ENCODE measurements at regions not wholly inside any gene's neighbourhood (a gene's known extent, or its start where the extent isn't known, plus 50 kb on each side); places are given as distances from the start of the nearest gene placed in this dataset.
"Not testable (repeated sequence)": the region's sequence is repeated elsewhere in the genome, so short reads cannot be mapped to it uniquely, and the experiment has no call there.

DNA sequence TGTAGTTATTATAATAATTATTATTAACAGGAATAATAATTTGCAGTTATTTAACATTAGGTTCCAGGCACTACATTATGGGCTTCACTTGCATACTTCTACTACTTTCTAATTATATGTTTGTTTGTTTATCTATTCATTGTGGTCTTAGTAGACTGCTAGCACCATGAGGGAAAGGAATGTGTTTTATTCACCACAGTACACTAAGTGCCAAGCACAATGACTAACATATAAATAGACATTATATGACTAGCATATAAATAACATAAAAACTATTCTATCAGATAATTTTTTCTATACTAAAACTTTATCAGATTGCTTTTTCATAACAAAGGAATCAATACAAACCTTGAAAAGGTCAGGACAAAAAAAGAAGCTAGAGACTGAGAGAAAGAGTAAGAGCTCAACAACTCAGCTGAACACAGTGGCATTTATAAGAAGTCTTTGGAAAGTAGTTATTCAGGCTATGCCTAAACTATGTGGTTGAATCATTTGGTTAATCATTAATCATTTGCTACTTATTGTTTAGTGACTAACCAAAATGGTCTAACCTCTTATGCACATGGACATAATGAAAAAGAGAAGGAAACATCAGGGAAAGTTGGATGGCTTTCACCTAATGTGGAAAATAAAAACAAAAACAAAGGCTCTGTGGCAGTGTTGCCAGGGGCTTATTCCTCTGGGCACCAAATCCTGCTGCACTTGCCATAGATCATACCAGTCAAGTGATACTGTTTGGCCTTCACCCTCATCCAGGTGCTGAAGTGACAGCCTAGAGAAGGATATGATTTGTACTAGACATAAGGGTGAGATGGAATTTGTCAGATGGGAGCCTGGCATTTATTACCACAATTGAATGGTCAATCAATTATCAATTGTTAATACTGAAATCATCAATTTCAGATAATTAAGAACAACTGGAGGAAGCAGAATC is 174.9 kb downstream of the ETAA1 start:
- DNase-seq, result no peak

DNA sequence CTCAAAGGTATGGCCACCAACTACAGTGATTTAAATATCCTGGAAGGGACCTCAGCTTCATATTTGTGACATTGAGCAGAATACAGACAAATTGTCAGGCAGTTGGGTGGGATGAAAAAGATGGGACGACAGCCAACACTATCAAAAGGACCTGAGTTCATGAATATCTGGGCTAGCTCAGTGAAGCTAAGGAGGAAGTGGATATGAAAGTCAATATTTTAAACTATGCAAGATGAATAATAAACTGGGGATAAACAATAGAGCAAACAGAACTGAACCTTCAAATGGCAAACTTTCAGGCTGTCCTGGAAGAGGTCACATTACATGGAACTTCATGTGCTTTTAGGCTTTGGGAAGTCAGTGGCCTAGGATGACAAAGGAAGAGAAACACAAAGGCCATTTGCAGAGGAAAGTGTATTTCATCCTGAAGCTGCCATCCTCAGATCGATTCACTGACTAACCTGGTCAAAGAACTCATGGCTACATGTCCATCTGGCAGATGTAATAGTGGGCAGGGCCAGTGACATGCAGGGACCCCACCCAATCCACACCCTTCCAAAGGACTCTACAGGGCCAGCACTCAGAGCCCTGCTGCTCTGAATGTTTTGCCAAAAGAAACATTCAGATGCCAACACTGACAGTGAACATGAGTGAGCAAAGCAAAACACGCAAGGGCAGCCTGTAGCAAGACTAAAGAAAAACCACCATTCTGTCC is 175.7 kb downstream of the ETAA1 start:
- no peak for DNase-seq

DNA sequence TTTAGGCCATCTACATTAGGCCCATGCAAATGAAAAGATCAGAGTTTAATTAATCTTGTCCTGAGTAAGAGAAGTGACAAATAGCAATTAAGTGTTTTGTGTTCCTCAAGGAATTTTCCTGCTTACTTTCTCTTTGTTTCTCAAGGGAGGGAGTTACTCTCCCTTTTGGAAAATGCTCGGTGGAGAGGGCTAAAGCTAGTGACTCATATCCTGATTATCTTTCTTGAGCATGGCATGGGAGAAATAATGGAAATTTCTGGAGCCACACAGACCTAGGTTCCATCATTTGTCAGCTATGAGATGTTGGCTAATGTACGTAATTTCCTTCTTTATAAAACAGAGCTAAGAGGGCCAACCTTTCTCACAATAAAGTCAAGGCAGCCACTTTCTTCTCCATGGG is 177.1 kb downstream of the ETAA1 start:
- DNase-seq, result no peak

DNA sequence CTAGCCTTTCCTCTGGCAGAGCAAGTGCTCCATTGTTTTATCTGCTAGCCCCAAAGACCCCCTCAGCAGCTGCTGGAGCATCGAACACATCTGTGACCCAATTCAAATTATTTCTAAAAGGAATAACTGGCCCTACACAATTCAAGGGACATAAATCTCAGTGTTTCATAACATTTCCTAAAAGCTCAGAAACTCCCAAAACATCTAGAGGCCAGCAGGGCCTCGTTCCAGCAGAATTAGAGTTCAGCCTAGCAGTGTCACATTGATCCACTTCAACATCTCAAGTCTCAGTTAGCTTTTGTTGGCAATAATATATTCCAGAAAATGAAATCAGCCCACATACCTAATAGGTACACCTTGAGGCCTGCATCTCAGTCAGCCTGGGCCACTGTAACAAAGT is 179.1 kb downstream of the ETAA1 start:
- no peak for DNase-seq

DNA sequence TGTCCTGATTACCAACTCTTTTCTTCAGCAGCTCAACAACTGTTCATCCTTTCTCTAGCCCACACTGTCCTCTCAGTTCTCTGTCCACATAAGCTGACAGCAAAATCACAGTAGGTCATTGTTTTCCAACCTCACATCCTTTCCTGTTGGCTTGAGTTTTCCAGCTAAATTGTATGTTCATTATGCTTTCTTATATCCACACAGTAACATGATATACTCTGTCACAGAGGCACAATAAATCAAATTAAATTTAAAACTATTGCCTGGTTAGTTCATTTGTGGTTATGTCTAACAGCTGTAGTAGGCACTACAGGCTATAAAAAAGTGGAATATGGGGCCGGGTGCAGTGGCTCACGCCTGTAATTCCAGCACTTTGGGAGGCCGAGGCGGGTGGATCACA is 179.9 kb downstream of the ETAA1 start:
- no peak for DNase-seq

DNA sequence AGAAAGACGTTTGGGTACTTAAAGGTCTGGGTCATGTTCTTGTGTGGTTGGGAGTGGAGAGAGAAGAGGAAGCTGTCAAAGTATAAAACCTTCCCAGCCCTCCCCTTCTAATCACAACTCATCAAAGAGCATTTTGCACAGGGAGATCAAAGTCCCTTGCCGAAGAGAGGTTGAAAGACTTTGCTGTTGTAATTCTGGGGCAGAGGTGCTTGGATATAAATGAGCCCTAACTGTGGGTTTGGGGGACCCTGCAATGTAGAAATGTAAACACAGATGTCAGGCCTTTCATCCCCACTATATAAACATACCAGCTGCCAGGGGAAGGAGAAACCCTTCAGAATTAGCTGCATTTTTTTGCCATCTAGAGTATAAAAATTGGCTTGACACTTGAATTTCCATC is 182.1 kb downstream of the ETAA1 start:
- no peak for DNase-seq

DNA sequence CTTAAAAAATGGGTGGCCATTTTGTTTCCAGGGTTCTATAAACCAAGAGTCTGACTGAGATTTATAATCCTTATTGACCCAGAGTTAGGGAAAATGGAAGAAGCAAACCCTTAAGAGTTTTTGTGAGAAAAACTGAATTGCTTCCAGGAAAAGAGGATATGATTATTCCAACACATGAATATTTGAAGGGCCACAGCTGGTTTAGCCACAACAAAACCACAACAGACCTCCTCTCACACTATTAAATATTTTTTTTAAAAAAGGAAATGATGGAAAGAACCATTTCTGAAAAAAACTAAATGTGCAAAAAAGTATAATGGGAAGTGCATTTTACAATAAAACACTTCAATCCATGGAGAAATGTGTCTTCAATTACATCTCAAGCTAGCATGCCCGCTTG is 182.7 kb downstream of the ETAA1 start:
- DNase-seq, result no peak

DNA sequence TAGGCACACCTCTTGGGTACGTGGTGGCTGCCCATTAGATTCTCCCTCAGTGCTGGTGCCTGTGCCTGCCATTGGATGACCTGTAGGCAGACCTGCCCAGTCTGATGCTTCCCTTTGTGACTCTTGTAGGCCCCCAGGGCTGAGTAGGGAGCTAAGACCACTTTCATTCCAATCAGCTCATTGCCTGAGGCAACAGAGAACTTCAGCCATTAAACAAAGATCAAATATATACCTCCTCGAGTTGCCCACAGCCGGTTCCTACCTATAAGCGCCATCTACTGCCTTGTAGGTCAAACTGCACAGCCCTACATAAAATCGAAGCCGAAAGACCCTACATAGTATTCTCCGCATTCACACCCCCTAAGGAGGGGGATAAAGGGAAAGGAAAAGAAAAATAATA is 184.6 kb downstream of the ETAA1 start:
- DNase-seq, result no peak

DNA sequence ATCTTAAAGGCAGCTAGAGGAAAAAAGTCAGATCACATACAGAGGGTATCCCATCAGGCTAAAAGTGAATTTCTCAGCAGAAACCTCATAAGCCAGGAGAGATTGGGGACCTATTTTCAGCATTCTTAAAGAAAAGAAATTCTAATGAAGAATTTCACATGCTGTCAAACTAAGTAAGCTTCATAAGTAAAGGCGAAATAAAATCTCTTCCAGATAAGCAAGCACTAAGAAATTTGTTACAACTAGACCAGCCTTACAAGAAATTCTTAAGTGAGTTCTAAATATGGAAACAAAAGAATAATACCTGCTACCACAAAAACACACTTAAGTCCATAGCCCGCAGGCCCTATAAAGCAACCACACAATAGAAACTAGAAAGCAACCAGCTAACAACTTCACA is 186.1 kb downstream of the ETAA1 start:
- DNase-seq, result no peak

DNA sequence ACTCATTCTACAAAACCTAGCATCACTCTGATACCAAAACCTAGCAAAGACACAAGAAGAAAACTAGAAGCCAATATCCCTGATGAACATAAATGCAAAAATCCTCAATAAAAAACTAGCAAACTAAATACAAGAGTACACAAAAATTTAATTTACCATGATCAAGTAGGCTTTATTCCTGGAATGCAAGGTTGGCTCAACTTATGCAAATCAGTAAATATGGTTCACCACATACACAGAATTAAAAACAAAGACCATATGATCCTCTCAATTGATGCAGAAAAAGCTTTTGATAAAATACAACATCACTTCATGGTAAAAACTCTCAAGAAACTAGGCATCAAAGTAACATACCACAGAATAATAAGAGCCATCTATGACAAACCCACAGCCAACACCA is 188.3 kb downstream of the ETAA1 start:
- DNase-seq, result no peak

DNA sequence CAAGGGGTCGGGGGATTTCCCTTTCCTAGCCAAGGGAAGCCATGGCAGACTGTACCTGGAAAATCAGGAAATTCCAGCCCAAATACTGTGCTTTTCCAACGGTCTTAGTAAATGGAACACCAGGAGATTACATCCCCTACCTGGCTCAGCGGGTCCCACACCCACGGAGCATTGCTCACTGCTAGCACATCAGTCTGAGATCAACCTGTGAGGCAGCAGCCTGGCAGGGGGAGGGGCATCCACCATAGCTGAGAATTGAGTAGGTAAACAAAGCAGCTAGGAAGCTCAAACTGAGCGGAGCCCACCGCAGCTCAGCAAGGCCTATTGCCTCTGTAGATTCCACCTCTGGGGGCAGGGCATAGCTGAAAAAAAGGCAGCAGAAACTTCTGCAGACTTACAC is 192.0 kb downstream of the ETAA1 start:
- DNase-seq, result not testable (repeated sequence)

DNA sequence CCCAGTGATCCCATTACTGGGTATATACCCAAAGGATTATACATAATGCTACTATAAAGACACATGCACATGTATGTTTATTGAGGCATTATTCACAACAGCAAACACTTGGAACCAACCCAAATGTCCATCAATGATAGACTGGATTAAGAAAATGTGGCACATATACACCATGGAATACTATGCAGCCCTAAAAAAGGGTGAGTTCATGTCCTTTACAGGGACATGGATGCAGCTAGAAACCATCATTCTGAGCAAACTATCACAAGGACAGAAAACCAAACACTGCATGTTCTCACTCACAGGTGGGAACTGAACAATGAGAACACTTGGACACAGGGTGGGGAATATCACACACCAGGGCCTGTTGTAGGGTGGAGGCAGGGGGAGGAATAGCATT is 197.4 kb downstream of the ETAA1 start:
- not testable (repeated sequence) for DNase-seq

DNA sequence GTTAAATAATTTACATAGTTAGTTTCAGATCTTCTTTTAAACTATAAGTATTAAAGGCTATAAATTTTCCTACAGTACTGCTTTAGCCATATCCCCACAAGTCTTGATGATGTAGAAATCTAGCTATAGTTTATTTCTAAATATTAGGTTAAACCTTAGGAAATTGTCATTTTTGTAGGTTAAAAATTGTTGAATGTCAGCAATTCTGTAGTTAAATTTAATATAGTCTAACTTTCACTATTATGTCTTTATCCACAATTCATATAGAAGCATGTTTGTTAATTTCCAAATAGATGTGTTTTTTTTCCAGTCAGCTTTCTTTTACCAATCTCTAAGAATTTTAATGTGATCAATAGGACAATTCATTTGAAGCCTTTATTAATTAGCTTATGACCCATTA is 199.7 kb downstream of the ETAA1 start:
- DNase-seq, result no peak

DNA sequence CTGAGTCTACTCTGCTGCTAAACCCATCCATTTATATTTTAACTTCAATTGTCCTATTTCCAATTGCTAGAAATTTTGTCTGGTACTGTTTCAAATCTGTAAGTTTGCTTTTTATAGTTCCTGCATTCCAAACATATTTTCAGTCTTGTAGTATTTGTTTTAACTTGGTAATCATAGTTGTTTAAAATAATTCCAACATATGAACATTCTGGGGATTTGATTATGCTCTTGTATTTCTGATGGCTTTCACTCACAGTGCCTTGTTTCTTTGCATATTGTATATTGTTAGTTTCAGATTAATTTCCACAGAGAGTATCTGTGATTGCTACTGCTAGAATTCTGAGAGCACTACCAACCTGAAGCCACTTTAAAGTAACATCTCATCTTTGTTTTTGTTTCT is 202.4 kb downstream of the ETAA1 start:
- no peak for DNase-seq

DNA sequence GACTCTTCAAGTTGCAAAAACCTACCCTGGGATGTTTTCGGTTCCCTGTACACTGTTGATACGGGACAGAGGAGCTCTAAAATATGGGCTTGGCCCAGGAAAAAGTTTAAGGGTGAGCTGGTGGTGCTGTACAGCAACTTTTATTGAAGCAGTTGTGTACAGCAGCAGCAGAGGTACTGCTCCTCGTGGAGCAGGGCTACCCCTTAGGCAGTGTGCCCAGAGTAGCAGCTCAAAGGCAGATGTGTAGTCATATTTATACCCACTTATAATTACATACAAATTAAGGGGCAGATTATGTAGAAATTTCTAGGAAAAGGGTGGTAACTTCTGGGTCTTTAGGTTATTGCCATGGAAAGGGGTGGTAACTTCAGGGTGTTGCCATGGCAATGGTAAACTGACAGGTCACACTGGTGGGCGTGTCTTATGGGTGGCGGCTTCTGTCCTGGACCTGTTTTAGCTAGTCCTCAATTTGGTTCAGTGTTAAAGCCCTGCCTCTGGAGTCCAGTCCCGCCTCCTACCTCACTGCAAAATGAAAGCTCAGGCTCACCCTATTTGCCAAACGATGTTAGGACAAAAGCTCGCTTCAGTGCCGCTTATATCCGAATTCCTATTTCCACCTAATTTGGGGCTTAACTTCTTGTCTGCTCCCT is 203.2 kb downstream of the ETAA1 start:
- no peak for DNase-seq

DNA sequence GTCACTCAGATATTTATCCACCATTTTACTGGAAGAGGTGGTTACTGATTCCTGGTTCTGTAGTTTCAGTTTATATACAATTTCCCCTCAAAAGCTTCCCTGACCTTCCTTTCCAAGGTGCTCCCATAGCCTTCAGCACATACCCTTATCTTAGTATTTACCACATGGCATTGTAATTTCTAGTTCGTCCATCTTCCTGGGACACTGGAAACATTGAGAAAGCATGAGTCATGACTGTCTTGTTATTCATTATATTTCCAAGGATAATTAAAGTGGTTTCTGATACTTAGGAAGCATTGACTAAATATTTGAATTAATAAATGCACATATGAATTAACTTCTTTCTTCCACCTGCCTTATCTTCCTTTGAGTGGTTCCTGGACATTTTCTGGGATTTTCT is 203.8 kb downstream of the ETAA1 start:
- no peak for DNase-seq

DNA sequence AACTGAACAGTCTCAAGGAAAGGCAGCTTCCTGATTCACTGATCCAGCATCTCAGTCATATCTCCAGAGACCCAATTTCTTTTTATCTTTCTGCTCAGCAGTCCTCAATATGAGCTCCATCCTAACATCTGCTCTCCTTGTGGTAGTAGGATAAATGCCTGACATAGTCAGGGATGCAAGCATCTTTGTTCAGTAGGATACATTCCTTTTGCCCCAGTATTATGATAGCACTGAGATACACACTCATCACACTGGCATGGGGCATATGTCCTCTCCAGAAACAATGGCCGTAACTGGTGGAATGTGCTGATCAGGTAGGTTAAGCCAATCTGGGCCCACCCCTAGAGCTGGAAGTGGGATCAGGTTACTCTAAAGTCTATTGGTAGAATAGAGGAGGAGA is 207.2 kb downstream of the ETAA1 start:
- DNase-seq, result no peak

DNA sequence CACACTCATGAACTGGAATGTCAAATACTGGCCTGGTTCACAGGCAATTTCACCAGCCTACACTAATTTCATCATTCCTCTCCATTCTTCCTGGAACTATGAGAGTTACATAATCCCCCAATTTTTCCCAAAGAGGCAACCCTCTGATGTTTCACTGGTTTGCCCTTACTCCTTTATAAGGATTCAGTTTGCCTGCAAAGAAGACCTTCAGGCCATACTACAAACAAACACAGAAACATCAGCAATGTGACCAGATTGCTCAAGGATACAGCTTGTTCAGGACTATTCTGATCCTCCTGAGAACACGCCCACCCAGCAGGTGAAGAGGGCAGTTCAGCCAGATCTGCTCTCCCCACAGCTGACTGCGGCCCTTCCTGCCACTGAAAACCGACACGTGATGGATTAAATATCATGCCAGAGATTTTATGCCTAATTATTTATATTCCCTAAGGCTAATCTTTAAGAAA is 215.5 kb downstream of the ETAA1 start:
- DNase-seq, result no peak

DNA sequence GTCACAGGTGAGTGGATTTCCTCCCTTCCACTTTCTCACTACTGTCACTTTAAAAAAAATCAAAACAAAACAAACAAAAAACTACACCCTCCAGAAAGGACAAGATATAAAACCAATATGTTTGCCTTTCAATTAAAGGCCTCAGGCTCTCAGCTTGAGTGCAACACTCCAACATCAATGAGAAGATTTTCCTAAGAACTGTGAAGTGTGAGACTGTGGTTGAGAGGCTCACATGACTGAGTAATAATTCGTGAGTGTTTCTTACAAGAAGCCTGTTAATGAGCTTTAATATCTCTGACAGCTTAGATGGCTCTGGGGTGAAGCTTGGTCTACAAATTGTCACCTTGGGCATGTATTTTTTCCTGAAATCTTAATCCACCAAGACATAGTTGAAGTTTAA is 216.1 kb downstream of the ETAA1 start:
- DNase-seq, result no peak

DNA sequence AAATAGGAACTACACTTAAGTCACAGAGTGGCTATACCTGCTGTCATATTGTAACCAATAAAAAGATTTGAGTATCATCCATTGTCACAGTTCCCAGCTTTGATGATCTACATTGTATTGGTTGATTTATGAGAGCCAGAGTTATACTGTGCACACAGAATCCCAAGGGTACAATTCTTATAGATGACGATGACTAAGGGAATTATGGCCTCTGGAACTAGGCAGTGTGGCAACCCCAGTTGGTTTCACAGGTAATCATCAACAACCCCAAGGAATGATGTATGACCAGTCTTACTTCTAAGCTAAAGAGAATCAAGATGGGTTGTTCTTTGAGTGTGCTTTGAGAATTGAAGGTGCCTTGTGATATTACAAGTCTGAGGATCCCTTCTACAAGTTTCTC is 217.3 kb downstream of the ETAA1 start:
- DNase-seq, result no peak

DNA sequence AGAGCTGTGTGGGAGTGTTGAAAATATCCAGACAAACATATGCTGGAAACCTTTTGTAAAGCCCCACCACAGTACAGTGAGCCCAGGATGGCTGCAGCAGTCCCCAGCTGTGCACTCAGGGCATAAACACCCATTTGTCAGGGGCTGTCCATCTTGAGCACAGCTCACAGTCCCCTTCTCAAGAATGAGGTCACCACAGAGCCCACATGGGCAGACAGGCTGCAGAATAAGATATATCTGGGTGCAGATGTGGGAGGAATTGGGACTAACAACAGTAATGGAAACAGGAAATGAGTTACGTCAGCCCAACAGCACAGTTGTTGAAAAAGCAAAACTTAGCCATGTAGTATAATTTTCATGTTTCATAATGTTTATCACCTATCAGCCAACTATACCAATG is 219.6 kb downstream of the ETAA1 start:
- peak; percentile 20 for DNase-seq

DNA sequence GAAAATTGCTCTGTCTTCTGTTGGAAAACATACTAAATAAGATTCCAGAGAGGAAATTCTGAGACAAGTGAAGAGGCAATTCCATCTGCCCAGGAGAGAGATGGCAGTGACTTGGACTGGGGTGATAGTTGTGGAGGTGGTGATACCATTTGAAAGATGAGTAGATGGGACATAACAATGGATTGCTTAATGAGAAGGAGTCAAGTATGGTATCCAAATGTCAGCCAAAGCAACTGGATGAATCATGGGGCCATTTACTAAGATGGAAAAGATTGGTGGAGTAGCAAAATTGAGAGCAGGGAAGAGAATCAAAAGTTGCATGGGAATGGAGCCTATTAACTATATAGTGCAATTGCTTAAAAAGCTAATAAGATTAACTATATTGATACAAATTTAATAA is 222.1 kb downstream of the ETAA1 start:
- DNase-seq, result no peak

DNA sequence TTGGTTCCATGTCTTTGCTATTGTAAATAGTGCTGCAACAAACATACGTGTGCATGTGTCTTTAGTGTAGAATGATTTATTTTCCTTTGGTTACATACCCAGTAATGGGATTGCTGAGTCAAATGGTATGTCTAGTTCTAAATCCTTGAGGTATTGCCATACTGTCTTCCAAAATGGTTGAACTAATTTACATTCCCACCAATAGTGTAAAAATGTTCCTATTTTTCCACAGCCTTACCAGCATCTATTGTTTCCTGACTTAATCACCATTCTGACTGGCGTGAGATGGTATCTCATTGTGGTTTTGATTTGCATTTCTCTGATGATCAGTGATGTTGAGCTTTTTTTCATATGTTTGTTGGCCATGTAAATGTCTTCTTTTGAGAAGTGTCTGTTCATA is 226.6 kb downstream of the ETAA1 start:
- DNase-seq, result not testable (repeated sequence)

DNA sequence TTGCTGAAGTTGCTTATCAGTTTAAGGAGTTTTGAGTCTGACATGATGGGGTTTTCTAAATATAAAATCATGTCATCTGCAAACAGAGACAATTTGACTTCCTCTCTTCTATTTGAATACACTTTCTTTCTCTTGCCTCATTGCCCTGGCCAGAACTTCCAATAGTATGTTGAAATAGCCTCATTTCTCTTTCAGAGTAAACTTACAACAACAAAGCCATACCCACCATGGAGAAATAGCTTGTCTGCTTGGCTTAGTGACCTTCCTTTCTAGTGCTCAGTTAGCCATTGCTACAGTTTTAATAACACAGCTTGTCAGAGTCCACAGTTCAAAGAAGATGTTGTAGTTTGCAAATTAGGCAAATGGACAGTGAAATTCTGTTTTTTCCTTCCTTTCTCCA is 228.0 kb downstream of the ETAA1 start:
- no peak for DNase-seq

All from NK-92 treated with Interleukin-12 subunit alpha and Interleukin-12 subunit beta, amount 100 ng/mL, for 24 hours (cell line).